Hepatic stellate cell (primary cell): ENCODE measurements at regions not wholly inside any gene's neighbourhood (a gene's known extent, or its start where the extent isn't known, plus 50 kb on each side); places are given as distances from the start of the nearest gene placed in this dataset.

Experiments used
- DNase-seq: peaks from one replicate; pipeline ENCODE4 v3.0.0; 2011; ENCODE audit warnings: low spot score

DNA sequence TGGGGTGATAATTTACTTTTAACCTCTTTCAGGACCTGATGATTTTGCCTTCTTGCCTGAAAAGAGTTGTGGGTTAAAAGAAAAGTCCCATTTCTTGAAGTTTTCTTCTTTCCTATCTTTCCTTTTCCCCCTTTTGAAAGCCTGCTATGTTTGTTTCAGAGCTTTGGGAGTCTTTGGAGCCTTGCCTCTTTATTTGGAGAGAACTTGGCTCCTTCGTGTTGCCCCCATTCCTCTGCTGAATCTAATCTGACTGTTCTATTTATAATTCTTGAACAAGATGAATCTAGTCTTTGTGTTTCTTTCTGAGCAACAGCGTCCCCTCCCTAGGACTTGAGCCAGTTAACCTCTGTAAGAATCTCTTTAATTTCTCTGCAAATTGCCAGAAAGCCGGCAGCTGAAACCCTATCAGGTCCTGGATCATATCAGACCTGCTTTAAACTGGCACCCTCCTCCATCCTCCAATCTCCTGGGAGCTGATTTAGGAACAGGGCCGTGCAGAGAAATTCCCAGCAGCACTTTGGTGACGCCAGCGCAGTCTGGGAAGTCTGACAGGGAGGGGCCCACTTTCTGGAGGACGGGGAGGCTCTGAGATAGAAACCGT, 289.1 kb upstream of the SORL1-AS1 start:
- peak; percentile 32 for DNase-seq

DNA sequence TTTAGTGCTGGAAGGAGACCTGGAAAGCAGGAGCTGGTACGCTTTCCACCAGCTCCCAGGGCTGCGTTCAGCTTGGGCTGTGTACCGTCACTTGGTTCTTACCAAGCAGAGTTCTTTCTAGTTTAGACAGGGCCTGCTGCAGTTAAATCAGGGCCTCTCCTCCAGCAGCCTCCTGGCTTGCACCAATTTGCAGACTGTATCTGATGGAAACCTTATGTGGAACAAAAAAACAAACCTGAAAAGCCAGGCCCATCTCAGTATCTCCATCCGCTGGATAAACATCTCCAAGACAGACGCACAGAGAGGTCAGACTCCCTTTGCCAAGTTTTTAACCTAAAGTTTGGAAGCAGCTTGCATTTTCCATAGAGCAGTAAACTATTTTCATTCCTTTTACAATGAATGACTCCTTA, 288.6 kb upstream of the SORL1-AS1 start:
- DNase-seq = no peak

DNA sequence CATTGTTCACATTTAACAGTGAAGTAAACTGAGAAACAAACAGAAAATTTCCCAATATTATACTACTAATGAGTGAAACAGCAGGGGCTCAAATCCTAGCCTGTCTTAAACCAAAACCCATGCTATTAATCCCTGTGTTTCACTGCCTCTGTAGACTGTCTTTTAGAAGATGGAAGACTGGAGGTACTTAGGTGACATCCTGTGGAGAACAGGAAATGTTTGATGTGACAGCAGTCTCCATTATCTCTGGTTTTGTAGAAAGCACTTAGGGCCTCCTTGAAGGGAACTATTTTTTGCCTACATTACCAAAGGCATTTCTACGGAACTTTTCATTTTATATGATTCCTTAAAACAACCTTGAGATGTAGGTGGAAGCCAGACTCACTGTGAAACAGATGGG, 288.1 kb upstream of the SORL1-AS1 start:
- DNase-seq = no peak

- DNase-seq = no peak
Observed at GRCh38 chr11:121733858-121734257, 281.1 kb upstream of the SORL1-AS1 start.

GRCh38 chr11:121727942-121728341, 275.2 kb upstream of the SORL1-AS1 start:
- DNase-seq = no peak

- DNase-seq = no peak
Observed at GRCh38 chr11:121723246-121723741, 270.5 kb upstream of the SORL1-AS1 start.

DNA sequence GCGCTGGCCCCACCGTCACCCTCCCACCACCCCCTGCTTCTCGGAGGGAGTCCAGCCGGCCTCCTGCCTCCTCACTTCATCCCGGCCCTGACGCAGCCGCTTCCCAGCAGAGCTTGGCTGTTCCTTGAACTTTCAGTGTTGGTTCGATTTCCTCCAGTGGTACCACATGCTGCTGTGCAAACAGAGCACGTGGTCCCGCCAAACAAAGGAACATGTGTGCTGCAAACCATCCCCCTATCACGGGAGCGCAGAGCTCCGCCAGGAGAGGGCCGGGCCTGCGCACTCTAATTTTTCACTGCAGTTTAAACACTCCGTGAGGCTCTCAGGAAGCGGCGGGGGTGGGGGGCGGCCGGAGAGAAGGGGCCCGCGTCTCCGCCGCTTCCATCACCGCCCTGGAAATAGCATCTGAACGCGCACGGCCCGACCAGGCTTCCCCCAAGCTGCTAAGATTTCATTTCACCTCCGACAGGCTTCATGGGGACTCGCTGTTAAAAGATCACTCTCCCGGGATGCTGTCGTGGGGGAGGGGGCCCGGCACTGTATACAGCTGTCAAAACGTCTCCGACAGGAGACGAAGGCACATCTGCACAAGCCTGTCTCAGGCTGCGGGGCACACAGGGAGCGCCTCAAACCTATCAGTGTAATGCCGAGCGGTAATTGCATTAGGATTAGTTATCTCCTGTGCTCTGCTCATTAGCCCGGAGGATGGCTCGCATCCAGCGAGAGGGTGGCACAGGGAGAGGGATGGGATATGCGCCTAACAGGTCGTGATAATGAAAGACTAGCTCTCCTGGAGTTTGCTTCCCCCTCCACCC, 269.9 kb upstream of the SORL1-AS1 start:
- peak; percentile 53 for DNase-seq

DNA sequence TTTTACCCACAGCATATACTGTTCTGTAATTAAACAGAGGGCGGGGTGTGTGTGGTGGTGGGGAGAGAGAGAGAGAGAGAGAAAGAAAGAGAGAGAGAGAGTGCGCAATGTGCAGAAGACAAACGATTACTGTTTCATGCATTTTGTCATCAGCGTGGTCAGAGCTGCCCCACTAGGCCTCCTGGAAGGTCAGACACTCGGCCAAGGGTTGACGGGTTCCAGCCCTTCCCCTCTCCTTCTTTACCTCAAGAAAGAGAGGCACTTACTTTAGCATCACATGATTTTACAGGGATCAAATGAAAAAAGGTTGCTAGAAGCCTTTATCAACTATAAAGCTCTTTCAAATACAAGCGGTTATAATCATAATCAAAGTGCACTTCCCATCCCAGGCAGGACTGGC, 269.2 kb upstream of the SORL1-AS1 start:
- no peak for DNase-seq

GRCh38 chr11:121721448-121721847, 268.7 kb upstream of the SORL1-AS1 start:
- DNase-seq = no peak

DNA sequence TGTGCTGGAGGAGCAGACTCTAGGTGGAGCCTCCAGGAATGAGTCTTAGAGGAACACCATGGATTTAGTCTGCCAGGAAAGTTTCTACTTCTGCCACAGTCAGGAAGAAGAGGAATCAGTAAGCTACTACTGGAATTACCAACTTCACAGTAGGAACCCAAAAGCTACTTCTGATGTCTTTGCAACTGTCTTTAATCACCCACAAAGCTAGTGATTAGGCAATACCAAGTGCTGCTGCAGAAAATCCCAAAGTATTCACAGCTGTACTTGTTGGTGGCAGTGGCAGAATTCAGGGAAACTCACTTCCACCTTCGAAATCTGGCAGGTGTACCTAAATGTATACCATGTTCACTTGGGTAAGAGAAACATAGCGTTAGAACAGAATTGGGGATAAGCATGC, 264.5 kb upstream of the SORL1-AS1 start:
- DNase-seq = no peak

- DNase-seq = no peak
Observed at GRCh38 chr11:121716060-121716459, 263.3 kb upstream of the SORL1-AS1 start.

GRCh38 chr11:121715405-121715804, 262.6 kb upstream of the SORL1-AS1 start:
- no peak for DNase-seq

GRCh38 chr11:121714351-121714750, 261.6 kb upstream of the SORL1-AS1 start:
- DNase-seq = no peak

GRCh38 chr11:121711939-121712338, 259.2 kb upstream of the SORL1-AS1 start:
- no peak for DNase-seq

DNA sequence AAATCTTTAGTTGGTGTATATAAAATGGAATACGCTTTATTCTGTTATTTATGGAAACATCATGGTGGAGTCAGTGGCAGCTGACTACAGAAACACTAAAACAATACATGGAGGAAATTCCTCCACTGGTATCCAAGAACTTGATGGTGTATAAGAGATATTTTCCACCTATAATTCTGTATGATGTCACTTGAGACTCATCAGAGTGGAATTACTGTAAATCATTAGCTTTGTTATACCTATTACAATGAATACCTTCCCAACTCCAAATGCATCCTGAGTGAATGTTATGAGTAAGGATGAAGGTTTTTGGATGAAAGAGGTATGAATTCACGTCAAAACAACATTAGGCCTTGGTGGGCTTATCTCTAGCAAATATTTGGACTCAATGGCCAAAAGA, 258.5 kb upstream of the SORL1-AS1 start:
- no peak for DNase-seq

- DNase-seq = no peak
Observed at GRCh38 chr11:121706884-121707420, 254.2 kb upstream of the SORL1-AS1 start.

GRCh38 chr11:121703201-121703600, 250.4 kb upstream of the SORL1-AS1 start:
- DNase-seq = no peak

DNA sequence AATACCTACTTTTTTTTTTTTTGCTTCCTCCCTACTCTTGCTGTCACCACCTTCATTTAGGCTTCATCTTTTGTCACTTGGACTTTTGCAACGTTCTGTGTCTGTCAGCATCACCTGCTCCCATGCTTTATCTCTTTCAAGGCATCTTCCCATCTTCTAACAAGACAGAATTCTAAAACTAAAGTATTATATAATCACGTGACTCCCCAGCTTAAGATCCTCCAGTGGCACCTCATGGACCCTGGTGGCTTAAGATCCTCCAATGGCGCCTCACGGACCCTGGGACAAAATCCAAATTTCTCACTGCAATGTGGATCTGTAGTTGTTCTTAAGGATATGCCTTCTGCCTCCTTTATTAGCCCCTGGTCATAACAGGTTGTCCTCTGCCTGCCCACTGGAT, 248.2 kb upstream of the SORL1-AS1 start:
- DNase-seq = no peak

DNA sequence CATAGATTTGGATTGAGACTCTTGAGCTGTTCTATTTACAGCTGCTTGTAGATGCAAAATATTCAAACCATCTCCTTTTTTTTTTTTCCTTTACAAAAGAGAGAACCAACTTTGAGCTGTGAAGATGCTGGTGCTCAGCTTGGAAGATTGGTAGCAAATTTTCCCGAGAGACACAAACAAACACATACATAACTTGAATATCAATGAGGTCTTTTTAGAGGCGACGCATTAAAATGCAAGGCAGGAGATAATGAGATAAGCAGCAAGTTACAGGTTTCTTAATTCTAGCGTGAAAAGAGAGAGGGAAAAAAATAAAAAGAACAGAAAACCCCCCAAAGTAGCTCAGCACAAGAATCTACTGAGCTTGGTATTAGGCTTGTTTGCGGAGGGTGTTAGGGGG, 247.0 kb upstream of the SORL1-AS1 start:
- no peak for DNase-seq

DNA sequence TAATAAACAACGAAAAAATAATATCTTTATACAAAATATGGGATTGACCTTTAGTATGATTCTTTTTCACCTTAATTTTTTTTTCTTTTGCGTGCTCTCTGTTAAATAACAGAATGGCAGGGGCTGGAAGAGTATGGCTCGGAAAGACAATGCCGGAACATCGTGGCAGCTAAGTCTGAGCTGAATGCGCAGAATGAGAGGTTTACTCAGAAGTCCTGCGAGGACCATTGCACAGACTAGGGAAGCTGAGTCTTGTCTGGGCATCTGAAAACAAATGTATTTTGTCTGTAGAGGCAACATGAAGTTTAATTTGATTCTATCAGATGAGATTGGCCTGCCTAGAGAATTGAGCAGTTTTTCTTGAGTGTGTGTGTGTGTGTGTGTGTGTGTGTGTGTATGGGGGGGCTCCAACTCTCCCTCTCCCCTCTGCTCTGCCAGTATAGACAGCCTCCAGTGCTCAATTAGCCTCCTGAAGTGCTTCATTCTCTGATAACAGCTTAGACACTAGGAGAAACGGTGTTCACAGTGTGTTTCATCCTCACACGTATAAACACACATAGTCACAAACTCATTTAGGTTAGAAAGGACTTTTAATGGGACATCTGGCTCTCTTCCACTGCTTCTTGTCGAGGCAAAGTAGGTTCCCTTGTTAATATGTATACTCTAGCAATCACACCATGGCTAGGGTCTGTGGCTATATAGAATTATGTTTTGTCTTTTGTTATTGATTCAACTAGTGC, 244.3 kb upstream of the SORL1-AS1 start:
- no peak for DNase-seq

DNA sequence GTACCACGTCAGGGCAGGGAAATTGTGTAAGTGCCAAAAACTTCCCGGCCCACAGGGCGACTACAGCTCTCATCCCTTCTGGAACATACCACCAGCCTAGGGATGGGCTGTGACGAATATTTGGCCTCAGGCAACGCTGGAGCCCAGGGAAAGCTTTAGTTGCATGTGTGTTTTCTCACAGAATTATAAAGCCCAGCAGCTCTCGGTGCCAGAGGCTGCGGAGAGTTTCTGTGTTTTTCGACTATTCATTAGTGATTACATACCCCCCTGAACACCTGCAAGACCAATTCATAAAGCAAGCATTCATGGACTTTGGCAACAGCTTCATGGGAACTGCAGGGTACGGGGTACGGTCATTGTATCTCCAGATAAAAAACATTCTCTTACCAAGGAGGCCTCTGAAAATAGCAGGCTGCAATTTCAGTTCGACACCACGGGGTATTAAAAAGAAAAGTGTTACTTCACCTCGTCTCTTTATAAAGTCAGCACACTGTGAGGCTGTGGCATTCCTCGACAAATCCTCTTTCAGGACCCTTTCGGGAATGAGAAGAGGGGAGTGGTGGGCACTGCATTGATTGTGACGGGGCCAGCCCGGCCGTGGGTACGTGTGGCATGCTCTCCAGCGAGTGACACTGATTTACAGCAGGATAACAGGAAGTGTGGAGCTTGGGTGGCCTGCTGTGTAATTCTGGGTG, 243.6 kb upstream of the SORL1-AS1 start:
- no peak for DNase-seq

GRCh38 chr11:121692236-121692635, 239.5 kb upstream of the SORL1-AS1 start:
- no peak for DNase-seq
